ENCODE measurements at regions not wholly inside any gene's neighbourhood (a gene's known extent, or its start where the extent isn't known, plus 50 kb on each side); places are given as distances from the start of the nearest gene placed in this dataset.
"Not testable (repeated sequence)": the region's sequence is repeated elsewhere in the genome, so short reads cannot be mapped to it uniquely, and the experiment has no call there.

DNA sequence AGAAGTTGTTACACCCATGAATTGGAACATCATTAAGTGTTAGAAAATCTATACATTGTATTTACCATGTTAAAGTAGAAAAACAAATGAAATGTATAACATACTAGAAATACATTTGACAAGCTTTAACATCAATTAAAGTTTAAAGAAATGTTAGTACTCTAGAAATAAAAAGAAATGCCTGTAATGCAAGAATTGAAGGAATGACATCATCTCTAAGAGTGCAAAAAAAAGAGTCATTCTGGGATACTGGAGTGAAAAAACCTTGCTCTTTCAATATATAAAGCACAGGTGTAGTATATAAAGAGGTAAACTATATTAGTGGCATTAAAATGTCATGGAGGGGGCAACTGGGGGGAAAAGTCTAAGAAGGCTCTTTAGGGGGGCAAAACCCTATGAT, 210.8 kb upstream of the PLD5 start:
- DNase-seq (ENCODE audit: low spot score), result no peak

DNA sequence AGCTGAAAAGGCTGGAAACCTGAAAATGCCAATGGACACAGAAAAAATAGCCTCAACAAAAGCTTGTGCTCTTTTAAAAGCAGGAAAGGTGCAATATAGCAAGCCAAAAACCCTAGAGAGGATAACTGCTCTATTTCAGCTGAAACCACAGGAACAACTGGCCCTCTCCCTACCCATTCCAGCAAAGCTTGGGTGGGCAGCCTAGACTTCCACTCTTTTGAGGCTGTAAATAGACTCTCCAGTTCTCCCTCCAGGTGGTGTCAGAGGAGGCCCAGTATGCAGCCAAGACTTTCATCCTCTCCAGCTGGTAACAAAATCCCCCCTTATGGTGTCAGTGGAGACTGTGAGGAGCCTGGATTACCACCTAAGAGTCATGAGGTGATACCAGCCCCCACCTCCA, 206.9 kb upstream of the PLD5 start:
- no peak for DNase-seq (ENCODE audit: low spot score)

DNA sequence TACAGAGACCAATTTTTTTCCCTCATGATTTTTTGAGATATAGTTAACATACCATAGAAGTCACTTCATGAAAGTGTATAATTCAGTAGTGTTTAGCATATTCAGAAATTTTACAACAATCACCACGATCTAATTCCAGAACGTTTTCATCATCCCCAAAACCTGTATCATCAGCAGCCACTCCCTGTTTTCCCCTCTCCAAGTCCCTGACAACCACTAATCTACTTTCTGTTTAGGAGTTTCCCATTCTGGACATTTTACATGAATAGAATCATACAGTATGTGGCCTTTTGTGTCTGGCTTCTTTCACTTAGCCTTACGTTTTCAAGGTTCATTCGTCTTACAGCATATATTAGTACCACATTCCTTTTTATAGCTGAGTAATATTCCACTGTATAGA, 204.2 kb upstream of the PLD5 start:
- DNase-seq (ENCODE audit: low spot score), result no peak

DNA sequence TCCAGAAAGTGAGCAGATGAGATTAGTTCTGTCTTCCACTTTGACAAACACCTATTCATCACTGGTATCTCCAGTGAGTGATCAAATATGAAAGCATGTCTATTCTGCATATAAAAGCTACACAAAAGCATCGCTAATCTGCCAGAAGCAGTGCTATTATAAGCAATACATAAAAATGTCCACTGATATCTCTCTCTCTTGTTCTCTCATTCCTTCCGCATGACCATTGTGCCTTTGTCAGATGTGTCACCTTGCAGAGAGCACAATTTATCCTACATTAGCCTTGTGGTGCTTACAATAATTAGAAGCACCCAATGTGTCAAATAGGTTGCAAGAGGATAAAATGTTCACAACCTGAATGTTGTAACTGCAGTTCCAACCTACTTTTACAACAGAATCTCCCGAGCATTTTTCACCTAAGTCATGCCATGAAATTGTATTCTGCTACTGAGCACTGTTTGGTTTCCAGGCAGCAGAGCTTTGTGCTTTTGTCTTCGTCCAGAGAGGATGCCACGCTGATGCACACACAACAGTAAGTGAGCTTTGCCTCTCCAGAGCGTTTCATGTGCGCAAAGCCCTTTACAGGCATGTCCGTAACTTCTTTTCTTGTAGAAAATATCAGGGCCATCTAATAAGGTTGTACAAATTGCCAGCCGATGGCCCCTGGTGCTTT, 198.7 kb upstream of the PLD5 start:
- peak; percentile 11 for DNase-seq (ENCODE audit: low spot score)

DNA sequence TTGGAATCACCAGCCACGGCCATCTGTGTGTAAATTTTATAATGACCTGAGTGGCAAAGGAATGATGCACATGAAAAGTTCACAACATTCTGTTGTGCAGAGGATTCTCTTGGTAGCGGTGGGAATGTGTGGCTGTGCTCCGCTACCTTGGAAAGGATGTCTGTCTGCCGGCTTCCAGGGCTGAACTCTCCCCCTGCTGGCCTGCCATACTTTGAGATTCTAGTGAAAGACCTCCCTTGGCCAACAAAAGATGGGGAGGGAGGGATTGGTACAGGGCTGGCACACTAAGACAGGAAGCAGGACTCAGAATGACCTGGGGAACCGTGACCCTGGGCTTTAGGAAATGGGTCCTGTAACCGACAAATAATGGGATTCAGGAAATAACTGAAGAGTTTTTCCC, 194.5 kb upstream of the PLD5 start:
- no peak for DNase-seq (ENCODE audit: low spot score)

DNA sequence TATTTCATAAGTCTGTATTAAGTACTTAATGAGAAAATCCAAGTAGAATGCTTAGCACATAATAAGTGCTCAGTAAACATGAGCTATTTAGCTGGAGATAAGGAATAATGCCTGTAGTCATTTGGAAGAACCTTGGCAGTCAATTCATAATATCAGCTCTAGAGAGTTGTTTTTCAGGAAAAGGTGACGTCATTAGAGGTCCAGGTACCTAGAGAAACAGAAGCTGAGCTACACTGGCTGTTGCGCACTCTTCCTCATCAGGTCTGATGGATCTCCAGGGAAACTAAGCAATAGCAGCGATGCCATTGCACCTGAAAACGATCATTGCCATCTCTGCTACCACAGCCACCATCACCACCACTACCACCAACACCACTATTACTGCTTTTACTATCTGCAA, 187.8 kb upstream of the PLD5 start:
- DNase-seq (ENCODE audit: low spot score), result no peak

DNA sequence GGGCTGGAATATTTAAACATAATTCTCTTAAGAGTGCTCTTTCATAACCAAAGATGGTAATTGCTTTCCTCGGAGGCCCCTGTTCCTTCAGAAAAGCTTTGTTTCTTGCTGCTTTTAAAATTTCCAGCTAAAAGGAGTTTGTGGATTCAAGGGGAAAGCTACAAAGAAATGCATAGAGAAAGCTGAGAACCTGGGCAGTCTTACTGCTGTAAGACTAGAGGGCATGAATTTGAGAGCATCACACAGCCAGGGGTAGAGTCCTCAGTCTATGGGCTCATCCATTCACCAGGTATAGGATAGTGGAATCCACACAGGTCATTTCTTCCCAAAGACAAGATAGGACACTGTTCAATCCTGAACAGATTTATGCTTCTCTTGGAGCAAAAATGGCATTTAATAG, 186.3 kb upstream of the PLD5 start:
- DNase-seq (ENCODE audit: low spot score), result no peak

DNA sequence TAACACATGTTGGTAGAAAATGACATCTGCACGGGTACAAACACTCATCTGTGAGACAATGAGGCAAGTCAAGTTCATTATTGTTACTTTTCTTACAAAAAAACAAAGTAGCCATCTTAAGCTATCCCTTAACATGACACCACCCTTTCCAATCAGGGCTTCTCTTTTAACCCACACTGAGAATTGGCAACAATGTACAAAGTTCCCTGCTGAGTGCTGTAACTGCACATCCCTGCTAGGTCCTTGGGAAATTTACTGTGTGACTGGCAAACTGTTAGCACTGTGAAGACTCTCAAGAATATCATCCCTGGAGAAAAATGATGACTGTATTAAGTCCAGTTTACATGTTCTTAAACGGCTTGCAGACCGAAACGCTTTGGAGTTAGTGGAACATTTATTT, 185.8 kb upstream of the PLD5 start:
- DNase-seq (ENCODE audit: low spot score), result no peak

DNA sequence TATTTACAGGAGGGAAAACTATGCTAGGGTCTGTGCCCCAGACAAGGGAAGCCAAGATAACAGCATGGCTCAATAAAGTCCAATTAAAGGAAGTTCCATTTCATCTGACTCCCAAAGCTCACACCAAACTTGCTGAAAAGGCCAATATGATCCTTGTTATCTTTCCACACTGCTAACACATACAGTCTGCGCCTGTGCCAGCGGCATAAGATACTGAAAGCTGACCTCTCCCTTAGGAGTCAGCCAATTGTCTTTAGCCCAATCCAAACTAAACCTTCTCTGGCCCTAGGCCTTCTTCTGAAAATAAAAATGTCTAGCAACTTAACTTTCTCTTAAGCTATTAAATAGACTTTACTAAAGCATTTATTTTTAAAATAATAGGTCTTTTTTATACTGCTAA, 179.0 kb upstream of the PLD5 start:
- no peak for DNase-seq (ENCODE audit: low spot score)

DNA sequence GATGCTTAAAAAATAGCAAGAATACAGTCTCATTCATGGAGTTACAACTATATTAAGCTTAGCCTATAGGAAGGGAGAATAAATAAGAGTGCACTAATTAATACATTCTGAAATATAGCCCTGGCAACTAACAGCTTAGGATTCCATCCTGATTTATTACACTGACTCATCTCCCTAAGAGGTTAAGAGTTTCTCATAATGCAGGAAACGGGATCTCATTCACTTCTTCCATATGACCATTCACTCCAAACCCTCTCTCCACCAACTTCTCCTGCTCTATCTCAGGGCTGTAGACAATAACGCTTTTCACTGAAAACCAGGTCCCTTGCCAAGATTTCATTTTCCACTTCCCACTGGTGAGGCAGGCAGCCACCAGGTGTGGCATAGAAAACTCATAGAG, 168.5 kb upstream of the PLD5 start:
- DNase-seq (ENCODE audit: low spot score), result no peak

DNA sequence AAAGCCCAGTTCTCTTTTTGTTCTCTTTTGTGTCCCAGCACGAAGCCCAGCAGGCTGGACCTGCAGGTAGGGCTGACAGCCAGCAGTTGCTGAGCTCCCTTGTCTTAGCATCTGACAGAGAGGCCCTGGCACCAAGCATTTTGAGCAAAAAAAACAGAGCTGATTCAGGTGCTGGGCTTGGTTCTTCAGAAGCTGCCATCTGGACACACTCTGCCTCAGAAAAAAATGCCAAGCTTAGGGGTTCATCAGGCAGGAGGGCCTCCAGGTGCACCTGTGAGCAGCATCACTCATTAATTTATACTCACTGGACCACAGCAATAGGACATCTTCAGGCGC, 167.1 kb upstream of the PLD5 start:
- DNase-seq (ENCODE audit: low spot score), result peak; percentile 26

DNA sequence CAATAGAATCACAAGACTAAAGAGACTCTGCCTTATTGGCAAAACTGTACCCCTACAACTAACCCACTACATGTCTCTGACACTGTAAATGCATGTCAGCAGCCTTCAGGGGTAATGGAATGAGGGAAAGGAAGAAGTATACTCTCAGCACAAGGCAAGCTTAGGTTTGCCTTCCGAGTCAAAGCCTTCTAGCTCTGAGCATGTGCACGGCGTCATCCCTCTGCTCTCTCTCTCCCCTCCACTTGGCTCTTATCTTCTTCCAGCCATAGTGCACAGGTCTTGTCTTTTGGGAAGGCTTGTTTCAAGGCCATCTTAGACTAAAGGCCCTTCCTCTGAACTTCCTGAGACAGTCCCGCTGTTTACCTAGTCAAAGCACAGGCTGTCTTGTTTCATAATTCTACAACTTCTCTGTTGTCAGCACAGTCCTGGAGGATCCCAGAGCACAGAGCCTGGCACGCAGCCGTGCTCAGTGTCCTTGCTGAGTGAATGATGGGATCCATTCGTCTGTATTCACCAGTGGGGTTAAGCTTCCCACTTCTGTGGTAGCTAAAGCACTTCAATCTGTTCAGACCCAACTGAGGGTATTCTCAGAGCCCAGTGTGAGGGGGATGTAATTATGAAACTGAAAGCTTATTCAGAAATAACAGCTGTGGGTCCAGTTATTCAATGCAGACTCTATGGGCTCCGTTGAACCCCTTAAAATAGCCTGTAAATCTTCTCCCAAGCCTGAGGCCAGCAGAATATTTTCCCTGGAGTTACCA, 166.5 kb upstream of the PLD5 start:
- peak; percentile 28 for DNase-seq (ENCODE audit: low spot score)

DNA sequence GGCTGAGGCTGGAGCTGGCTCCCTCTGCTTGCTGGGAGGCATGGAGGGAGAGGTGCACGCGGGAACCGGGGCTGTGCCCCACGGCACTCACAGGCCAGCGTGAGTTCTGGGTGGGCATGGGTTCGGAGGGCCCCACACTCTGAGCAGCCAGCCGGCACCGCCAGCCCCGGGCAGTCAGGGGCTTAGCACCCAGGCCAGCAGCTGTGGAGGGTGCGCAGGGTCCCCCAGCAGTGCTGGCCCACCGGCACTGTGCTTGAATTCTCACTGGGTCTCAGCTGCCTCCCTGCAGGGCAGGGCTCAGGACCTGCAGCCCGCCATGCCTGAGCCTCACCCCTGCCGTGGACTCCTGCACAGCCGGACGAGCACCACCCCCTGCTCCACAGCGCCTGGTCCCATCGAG, 164.9 kb upstream of the PLD5 start:
- DNase-seq (ENCODE audit: low spot score), result no peak

DNA sequence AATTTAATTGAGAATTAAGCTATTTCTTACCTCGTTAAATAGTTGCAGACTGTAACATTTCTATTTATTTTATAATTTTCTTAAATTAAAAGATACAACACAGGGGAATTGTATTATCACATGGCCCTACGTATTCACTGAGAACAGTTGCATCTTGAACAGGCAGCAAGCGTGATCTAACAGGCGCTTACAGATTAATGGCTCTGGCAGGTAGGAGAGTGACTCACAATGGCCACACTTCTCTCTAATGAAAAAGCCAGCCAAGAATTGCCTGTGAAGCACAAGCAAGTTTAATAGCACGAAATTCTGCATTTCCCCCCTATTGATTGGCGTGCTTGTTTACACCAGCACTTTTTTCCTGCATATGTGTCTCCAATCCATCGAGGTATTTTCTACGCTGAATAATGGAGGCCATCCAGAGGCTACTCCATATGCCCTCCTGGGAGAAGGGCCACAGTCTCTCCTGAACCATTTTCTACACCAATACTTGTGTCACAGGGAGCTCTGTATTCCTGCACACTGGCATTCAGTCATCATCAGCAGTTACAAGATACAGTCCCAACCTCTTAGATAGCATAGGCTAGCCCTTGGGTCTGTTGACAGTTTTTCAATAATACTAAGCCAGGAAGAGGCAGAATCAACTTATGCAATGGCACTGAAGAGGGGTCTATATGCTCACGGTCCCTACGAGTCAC, 150.6 kb upstream of the PLD5 start:
- no peak for DNase-seq (ENCODE audit: low spot score)

DNA sequence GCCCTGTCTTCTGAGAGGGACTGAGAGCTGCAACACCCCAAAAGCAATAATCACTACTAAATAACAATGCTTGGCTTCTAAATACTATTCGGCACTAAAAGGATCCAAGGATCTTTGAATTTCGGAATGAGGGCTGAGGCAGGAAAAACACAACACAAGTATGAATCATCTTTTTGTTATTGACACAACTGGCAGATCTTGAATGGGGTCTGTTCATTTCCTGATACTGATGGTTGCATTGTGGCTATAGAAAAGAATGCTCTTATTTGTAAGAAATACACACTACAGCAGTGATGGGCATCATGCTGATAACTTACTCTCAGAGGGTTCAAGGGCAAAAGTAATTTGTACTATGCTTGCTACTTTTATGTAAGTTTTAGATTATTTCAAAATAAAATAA, 149.2 kb upstream of the PLD5 start:
- DNase-seq (ENCODE audit: low spot score), result peak; percentile 95

DNA sequence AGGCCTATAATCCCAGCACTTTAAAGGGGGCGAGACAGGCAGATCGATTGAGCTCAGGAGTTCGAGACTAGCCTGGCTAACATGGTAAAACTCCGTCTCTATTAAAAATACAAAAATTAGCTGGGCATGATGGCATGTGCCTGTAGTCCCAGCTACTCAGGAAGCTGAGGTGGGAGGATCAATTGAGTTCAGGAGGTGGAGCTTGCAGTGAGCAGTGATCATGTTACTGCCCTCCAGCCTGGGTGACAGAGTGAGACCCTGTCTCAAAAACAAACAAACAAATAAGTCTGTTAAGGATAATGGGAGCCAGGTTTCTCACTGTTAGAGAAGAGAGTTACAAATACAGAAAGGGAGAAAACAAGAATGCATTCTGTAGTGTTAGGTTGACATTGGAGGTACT, 148.7 kb upstream of the PLD5 start:
- not testable (repeated sequence) for DNase-seq (ENCODE audit: low spot score)

DNA sequence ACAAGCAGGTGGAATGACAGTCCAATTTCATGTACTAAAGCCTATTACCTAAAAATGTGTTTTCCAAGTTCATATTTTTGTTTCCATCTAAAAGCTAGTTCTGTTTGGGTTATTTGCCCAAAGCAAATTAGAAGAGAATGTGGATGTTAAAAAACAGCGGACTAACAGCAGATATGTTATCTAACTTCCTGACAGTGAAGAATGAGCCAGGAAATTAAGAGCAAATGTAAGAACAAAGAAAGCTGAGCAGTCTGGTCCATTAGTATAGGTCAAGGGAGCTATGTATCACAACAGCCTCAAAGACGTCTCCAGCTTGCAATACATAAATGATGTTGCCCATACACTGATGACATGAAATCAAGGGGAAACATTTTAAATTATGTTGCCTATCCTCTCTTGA, 145.5 kb upstream of the PLD5 start:
- no peak for DNase-seq (ENCODE audit: low spot score)

DNA sequence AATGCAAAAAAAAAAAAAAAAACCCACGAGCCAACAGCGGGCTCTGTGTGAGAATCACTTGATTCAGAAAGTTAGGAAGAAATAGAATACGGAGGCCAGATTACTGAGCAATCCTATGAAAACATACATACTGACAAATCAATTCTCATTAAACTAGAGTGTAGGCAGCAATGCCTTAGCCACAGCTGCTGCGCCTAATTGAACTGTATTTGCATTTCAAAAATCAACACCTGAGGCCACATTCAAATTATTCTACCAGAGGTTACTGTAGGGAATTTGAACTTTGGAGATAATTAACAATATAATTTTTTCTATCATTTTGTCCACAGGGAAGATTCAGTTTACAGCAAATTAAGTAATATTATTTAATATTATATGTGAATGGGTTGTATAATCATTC, 138.4 kb upstream of the PLD5 start:
- no peak for DNase-seq (ENCODE audit: low spot score)

DNA sequence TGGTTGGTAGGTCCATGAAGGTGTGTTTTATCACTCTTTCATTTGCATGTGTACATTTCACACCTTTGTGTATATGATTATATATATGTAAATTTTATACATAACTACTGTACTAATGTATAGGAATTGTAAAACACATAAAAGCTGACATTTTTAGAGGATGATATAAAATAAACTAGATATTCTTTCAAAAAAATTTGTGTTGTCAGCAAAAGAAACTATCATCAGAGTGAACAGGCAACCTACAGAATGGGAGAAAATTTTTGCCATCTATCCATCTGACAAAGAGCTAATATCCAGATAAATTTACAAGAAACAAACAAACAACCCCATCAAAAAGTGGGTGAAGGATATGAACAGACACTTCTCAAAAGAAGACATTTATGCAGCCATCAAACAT, 129.3 kb upstream of the PLD5 start:
- DNase-seq (ENCODE audit: low spot score), result not testable (repeated sequence)

DNA sequence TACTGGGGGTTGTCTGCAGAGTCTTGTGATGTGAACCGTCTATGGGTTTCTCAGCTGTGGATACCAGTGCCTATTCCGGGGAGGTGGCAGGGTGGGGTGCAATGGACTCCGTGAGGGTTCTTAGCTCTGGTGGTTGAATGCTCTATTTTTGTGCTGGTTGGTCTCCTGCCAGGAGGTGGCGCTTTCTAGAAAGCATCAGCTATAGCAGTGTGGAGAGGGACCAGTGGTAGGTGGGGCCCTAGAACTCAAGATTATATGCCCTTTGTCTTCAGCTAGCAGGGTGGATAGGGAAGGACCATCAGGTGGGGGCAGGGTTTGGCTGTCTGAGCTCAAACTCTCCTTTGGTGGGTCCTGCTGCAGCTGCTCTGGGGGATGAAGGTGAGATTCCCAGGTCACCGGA, 127.3 kb upstream of the PLD5 start:
- DNase-seq (ENCODE audit: low spot score), result no peak

DNA sequence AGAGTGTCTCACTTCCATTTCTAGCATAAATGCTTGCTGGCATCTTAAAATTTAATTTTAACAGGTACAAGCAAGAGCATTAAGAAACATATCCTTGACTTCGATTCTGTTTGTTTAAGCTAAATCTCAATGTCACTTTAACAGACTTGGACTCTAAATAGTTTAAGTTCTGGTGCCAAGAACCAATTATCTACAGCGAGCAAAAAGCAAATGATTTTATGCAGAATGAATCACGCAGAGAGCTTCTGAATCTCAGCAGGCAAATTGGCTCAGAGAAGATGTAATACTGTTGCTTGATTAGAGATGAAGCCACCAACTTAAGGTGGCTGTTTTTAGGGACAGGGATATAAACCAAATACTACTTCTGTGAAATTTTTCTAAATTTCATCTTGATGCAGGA, 117.0 kb upstream of the PLD5 start:
- DNase-seq (ENCODE audit: low spot score), result no peak

DNA sequence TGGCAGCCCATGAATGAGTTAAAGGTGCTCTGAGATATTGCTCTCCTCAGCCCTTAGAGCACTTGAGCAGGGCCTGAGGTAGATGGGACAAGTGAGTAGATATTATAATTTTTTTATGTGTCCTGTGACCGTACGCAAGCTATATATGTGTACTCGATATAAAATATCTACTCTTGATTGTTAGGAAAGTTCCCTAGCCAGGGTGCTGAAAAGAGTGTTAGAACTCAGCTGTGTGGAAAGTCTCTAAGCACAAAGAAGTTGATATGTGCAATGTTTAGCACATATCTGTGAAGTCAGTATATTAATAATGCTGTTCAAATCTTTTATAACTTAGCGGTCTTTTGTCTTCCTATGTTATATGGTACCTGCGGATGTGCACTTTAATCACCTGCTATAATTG, 114.6 kb upstream of the PLD5 start:
- no peak for DNase-seq (ENCODE audit: low spot score)

DNA sequence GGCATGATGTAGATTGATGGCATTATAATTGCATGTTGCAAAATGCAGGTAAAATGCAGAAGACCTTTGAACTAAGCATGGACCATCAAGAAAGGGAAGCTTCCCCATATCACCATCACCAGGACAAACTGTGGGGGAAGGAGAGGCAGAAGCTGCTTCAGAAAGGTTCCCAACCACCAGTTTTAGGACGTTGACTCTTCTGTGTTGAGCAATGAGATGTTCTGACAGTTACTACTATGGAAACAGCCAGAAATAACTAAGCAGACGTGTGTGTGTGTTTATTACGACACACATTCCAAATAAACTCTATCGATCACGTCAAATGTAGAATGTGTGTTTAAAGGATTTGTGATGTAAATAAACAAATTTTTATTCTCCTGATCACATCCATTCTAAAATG, 110.2 kb upstream of the PLD5 start:
- DNase-seq (ENCODE audit: low spot score), result no peak

DNA sequence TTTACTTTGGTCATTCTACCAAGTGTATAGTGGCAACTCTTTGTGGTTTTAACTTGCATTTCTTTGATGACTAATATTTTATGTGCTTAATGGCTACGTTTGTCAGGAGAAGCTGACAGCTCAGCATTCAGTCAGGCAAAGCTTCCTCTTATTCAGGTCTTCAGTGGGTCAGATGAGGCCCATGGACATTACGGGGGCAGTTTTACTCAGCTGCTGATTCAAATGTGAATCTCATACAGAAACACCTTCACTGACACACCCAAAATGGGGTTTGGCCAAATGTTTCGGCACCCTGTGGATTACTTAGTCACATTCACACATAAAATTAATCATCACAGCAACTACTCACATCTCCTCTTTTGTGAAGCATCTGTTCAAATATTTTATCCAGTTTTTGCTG, 104.9 kb upstream of the PLD5 start:
- DNase-seq (ENCODE audit: low spot score), result no peak
